GM08714 (cell line): ENCODE measurements at regions not wholly inside any gene's neighbourhood (a gene's known extent, or its start where the extent isn't known, plus 50 kb on each side); places are given as distances from the start of the nearest gene placed in this dataset.

Source experiments
- H3K4me3 ChIP-seq: fragments of 200-500 bp; sonication (Bioruptor generic); 2 replicates; pipeline ENCODE4 v1.5.1; 2014; ENCODE audit warnings: mild to moderate bottlenecking, low read length, inconsistent platforms
- ZNF274 ChIP-seq: IDR thresholded peaks from 2 replicates; pipeline ENCODE4 v1.6.1; 2012; ENCODE audit warnings: mild to moderate bottlenecking, low read depth, low read length

- H3K4me3 ChIP-seq = no peak overlapping the region
- TF ChIP-seq ZNF274 = no peak
These were observed 448.5 kb downstream of the PDZRN4 start for GRCh38 chr12:41636653-41637052.

GRCh38 chr12:41635626-41636364, 447.7 kb downstream of the PDZRN4 start:
- no peak overlapping the region for H3K4me3 ChIP-seq
- TF ChIP-seq ZNF274 = no peak

GRCh38 chr12:41634091-41634490, 446.0 kb downstream of the PDZRN4 start:
- H3K4me3 ChIP-seq = no peak overlapping the region
- TF ChIP-seq ZNF274 = no peak

- H3K4me3 ChIP-seq = no peak overlapping the region
- no peak for TF ChIP-seq ZNF274
These were observed 441.5 kb downstream of the PDZRN4 start for GRCh38 chr12:41629611-41630010.

- TF ChIP-seq ZNF274 = no peak
- H3K4me3 ChIP-seq = no peak overlapping the region
These were observed 439.4 kb downstream of the PDZRN4 start for GRCh38 chr12:41627476-41627875.

- H3K4me3 ChIP-seq = no peak overlapping the region
- no peak for TF ChIP-seq ZNF274
These were observed 436.5 kb downstream of the PDZRN4 start for GRCh38 chr12:41624571-41624970.
